ENCODE measurements at regions not wholly inside any gene's neighbourhood (a gene's known extent, or its start where the extent isn't known, plus 50 kb on each side); places are given as distances from the start of the nearest gene placed in this dataset.
"Not testable (repeated sequence)": the region's sequence is repeated elsewhere in the genome, so short reads cannot be mapped to it uniquely, and the experiment has no call there.

GRCh38 chr9:71268871-71269635, 147.6 kb upstream of the TRPM3 start:
- Mint-ChIP-seq H3K27me3 (peaks cover 13% of the 10 kb centered on the region), H3K4me1 (no peaks in the 10 kb centered on the region), H3K36me3 (ENCODE audit: low read depth) (no peaks in the 10 kb centered on the region), H3K4me3 (no peak overlapping the region), H3K27ac (no peak overlapping the region), H3K9me3 (ENCODE audit: low read depth) (no peaks in the 10 kb centered on the region)
- CTCF ChIA-PET, result no interaction called here
- intact Hi-C loops (cut with DNase I, micrococcal nuclease), result no loop called here
- DNase-seq (no peak), ATAC-seq (no peak)
- POLR2A ChIA-PET, result no interaction called here

- Mint-ChIP-seq H3K9me3 (ENCODE audit: low read depth) (no peaks in the 10 kb centered on the region), H3K27ac (no peak overlapping the region), H3K4me1 (no peaks in the 10 kb centered on the region), H3K27me3 (peaks cover 10% of the 10 kb centered on the region), H3K36me3 (ENCODE audit: low read depth) (no peaks in the 10 kb centered on the region), H3K4me3 (no peak overlapping the region)
- ATAC-seq (no peak), DNase-seq (no peak)
- ChIA-PET CTCF (no interaction called here), POLR2A (no interaction called here)
- intact Hi-C loops (cut with DNase I, micrococcal nuclease), result no loop called here
These were observed 142.0 kb upstream of the TRPM3 start for GRCh38 chr9:71263451-71263850.

- H3K27me3 Mint-ChIP-seq; H3K36me3 Mint-ChIP-seq (ENCODE audit: low read depth); H3K4me1 Mint-ChIP-seq; H3K9me3 Mint-ChIP-seq (ENCODE audit: low read depth); DNase-seq; H3K27ac Mint-ChIP-seq; H3K4me3 Mint-ChIP-seq; POLR2A ChIA-PET; CTCF ChIA-PET; ATAC-seq; intact Hi-C loops (cut with DNase I, micrococcal nuclease): not testable (repeated sequence)
These were observed 139.0 kb upstream of the TRPM3 start for GRCh38 chr9:71260419-71260818.

GRCh38 chr9:71254592-71255277, 133.3 kb upstream of the TRPM3 start:
- intact Hi-C loops (cut with DNase I, micrococcal nuclease), result no loop called here
- ChIA-PET CTCF (no interaction called here), POLR2A (no interaction called here)
- ATAC-seq (no peak), DNase-seq (no peak)
- Mint-ChIP-seq H3K4me1 (no peaks in the 10 kb centered on the region), H3K27me3 (peaks cover 5% of the 10 kb centered on the region), H3K27ac (no peak overlapping the region), H3K4me3 (no peak overlapping the region), H3K36me3 (ENCODE audit: low read depth) (no peaks in the 10 kb centered on the region), H3K9me3 (ENCODE audit: low read depth) (no peaks in the 10 kb centered on the region)

GRCh38 chr9:71253011-71253410, 131.6 kb upstream of the TRPM3 start:
- intact Hi-C loops (cut with DNase I, micrococcal nuclease), result no loop called here
- ATAC-seq (no peak), DNase-seq (no peak)
- H3K27me3 Mint-ChIP-seq, result peaks cover 5% of the 10 kb centered on the region
- CTCF ChIA-PET, result interaction anchor here (1.1 kb wide), 1 partner anchor 32 kb away, joined by 3 read pairs; no protein-coding TSS in a partner anchor
- POLR2A ChIA-PET, result no interaction called here
- H3K27ac Mint-ChIP-seq, result no peak overlapping the region
- H3K4me1 Mint-ChIP-seq, result no peaks in the 10 kb centered on the region
- H3K9me3 Mint-ChIP-seq (ENCODE audit: low read depth), result no peaks in the 10 kb centered on the region
- H3K4me3 Mint-ChIP-seq, result no peak overlapping the region
- no peaks in the 10 kb centered on the region for H3K36me3 Mint-ChIP-seq (ENCODE audit: low read depth)

GRCh38 chr9:71250581-71250980, 129.2 kb upstream of the TRPM3 start:
- no peaks in the 10 kb centered on the region for H3K36me3 Mint-ChIP-seq (ENCODE audit: low read depth)
- H3K4me3 Mint-ChIP-seq, result no peak overlapping the region
- H3K27me3 Mint-ChIP-seq, result peaks cover 5% of the 10 kb centered on the region
- intact Hi-C loops (cut with DNase I, micrococcal nuclease), result no loop called here
- POLR2A ChIA-PET, result no interaction called here
- DNase-seq (no peak), ATAC-seq (no peak)
- no peaks in the 10 kb centered on the region for H3K4me1 Mint-ChIP-seq
- CTCF ChIA-PET, result interaction anchor here (1.0 kb wide), 1 partner anchor 324 kb away, joined by 3 read pairs; no protein-coding TSS in a partner anchor
- no peak overlapping the region for H3K27ac Mint-ChIP-seq
- no peaks in the 10 kb centered on the region for H3K9me3 Mint-ChIP-seq (ENCODE audit: low read depth)

- POLR2A ChIA-PET, result no interaction called here
- H3K4me1 Mint-ChIP-seq, result no peaks in the 10 kb centered on the region
- intact Hi-C loops (cut with DNase I, micrococcal nuclease), result loop anchor here (1.0 to 10.0 kb wide), 3 partner anchors 325 to 610 kb away; no protein-coding TSS in a partner anchor
- no peak overlapping the region for H3K4me3 Mint-ChIP-seq
- H3K36me3 Mint-ChIP-seq (ENCODE audit: low read depth), result no peaks in the 10 kb centered on the region
- no peak for DNase-seq
- peaks cover 6% of the 10 kb centered on the region for H3K27me3 Mint-ChIP-seq
- ATAC-seq, result no peak
- H3K9me3 Mint-ChIP-seq (ENCODE audit: low read depth), result no peaks in the 10 kb centered on the region
- no peak overlapping the region for H3K27ac Mint-ChIP-seq
- CTCF ChIA-PET, result interaction anchor here (0.9 to 2.5 kb wide), 4 partner anchors 26 to 790 kb away, joined by 3 to 8 read pairs (median 3); no protein-coding TSS in a partner anchor
These were observed 128.4 kb upstream of the TRPM3 start for GRCh38 chr9:71249729-71250317.

GRCh38 chr9:71245651-71246050, 124.2 kb upstream of the TRPM3 start:
- ATAC-seq (no peak), DNase-seq (no peak)
- POLR2A ChIA-PET, result no interaction called here
- Mint-ChIP-seq H3K4me1 (no peaks in the 10 kb centered on the region), H3K9me3 (ENCODE audit: low read depth) (no peaks in the 10 kb centered on the region), H3K36me3 (ENCODE audit: low read depth) (no peaks in the 10 kb centered on the region), H3K27me3 (peaks cover 2% of the 10 kb centered on the region), H3K4me3 (no peak overlapping the region), H3K27ac (no peak overlapping the region)
- intact Hi-C loops (cut with DNase I, micrococcal nuclease), result loop anchor here in 1 of 2 experiments (10.0 kb wide), 1 partner anchor 601 kb away; no protein-coding TSS in a partner anchor
- CTCF ChIA-PET, result no interaction called here

GRCh38 chr9:71243951-71244350, 122.5 kb upstream of the TRPM3 start:
- ChIA-PET POLR2A (no interaction called here), CTCF (no interaction called here)
- DNase-seq (no peak), ATAC-seq (no peak)
- H3K27me3 Mint-ChIP-seq, result peaks cover 2% of the 10 kb centered on the region
- no peak overlapping the region for H3K27ac Mint-ChIP-seq
- H3K36me3 Mint-ChIP-seq (ENCODE audit: low read depth), result no peaks in the 10 kb centered on the region
- no peaks in the 10 kb centered on the region for H3K9me3 Mint-ChIP-seq (ENCODE audit: low read depth)
- no peak overlapping the region for H3K4me3 Mint-ChIP-seq
- H3K4me1 Mint-ChIP-seq, result no peaks in the 10 kb centered on the region
- intact Hi-C loops (cut with DNase I, micrococcal nuclease), result loop anchor here in 1 of 2 experiments (10.0 kb wide), 1 partner anchor 599 kb away; no protein-coding TSS in a partner anchor

GRCh38 chr9:71242081-71242480, 120.7 kb upstream of the TRPM3 start:
- ChIA-PET POLR2A (no interaction called here), CTCF (interaction anchor here (0.6 kb wide), 1 partner anchor 283 kb away, joined by 3 read pairs; no protein-coding TSS in a partner anchor)
- no peak overlapping the region for H3K4me3 Mint-ChIP-seq
- no peak for DNase-seq
- H3K27me3 Mint-ChIP-seq, result peaks cover 2% of the 10 kb centered on the region
- H3K36me3 Mint-ChIP-seq (ENCODE audit: low read depth), result no peaks in the 10 kb centered on the region
- H3K27ac Mint-ChIP-seq, result no peak overlapping the region
- no peaks in the 10 kb centered on the region for H3K4me1 Mint-ChIP-seq
- intact Hi-C loops (cut with DNase I, micrococcal nuclease), result loop anchor here in 1 of 2 experiments (10.0 kb wide), 1 partner anchor 597 kb away; no protein-coding TSS in a partner anchor
- no peak for ATAC-seq
- no peaks in the 10 kb centered on the region for H3K9me3 Mint-ChIP-seq (ENCODE audit: low read depth)

GRCh38 chr9:71237051-71237450, 115.6 kb upstream of the TRPM3 start:
- no peak for ATAC-seq
- no peaks in the 10 kb centered on the region for H3K36me3 Mint-ChIP-seq (ENCODE audit: low read depth)
- intact Hi-C loops (cut with DNase I, micrococcal nuclease), result no loop called here
- H3K4me3 Mint-ChIP-seq, result no peak overlapping the region
- ChIA-PET CTCF (no interaction called here), POLR2A (no interaction called here)
- no peaks in the 10 kb centered on the region for H3K27me3 Mint-ChIP-seq
- no peak overlapping the region for H3K27ac Mint-ChIP-seq
- no peak for DNase-seq
- H3K9me3 Mint-ChIP-seq (ENCODE audit: low read depth), result no peaks in the 10 kb centered on the region
- no peaks in the 10 kb centered on the region for H3K4me1 Mint-ChIP-seq

- CTCF ChIA-PET, result interaction anchor here (0.6 kb wide), 1 partner anchor 1644 kb away, joined by 3 read pairs; no protein-coding TSS in a partner anchor
- Mint-ChIP-seq H3K9me3 (ENCODE audit: low read depth) (no peaks in the 10 kb centered on the region), H3K4me3 (no peak overlapping the region)
These were observed 112.2 kb upstream of the TRPM3 start for GRCh38 chr9:71233646-71234045.

More at GRCh38 chr9:71233646-71234045, 112.2 kb upstream of the TRPM3 start:
- Mint-ChIP-seq H3K27me3 (peaks cover 1% of the 10 kb centered on the region), H3K36me3 (ENCODE audit: low read depth) (no peaks in the 10 kb centered on the region), H3K4me1 (no peaks in the 10 kb centered on the region), H3K27ac (no peak overlapping the region)
- POLR2A ChIA-PET, result no interaction called here
- no peak for ATAC-seq
- intact Hi-C loops (cut with DNase I, micrococcal nuclease), result no loop called here
- no peak for DNase-seq
